Ishikawa (cell line): ENCODE measurements at regions not wholly inside any gene's neighbourhood (a gene's known extent, or its start where the extent isn't known, plus 50 kb on each side); places are given as distances from the start of the nearest gene placed in this dataset.

Experiments
- CEBPB ChIP-seq: IDR thresholded peaks from 2 replicates; pipeline ENCODE4 v1.6.1; 2012
- CREB1 ChIP-seq: IDR thresholded peaks from 2 replicates; pipeline ENCODE4 v1.6.1; 2012; ENCODE audit warnings: low read depth
- EGR1 ChIP-seq: IDR thresholded peaks from 2 replicates; pipeline ENCODE4 v1.6.1; 2012
- EP300 ChIP-seq: IDR thresholded peaks from 2 replicates; pipeline ENCODE4 v1.6.1; 2012; ENCODE audit warnings: borderline replicate concordance
- FOXM1 ChIP-seq: IDR thresholded peaks from 2 replicates; pipeline ENCODE4 v1.6.1; 2012; ENCODE audit warnings: low read depth, borderline replicate concordance
- MAX ChIP-seq: IDR thresholded peaks from 2 replicates; pipeline ENCODE4 v1.6.1; 2012
- NFIC ChIP-seq: IDR thresholded peaks from 2 replicates; pipeline ENCODE4 v1.6.1; 2012
- RAD21 ChIP-seq: IDR thresholded peaks from 2 replicates; pipeline ENCODE4 v1.6.1; 2012; ENCODE audit warnings: low read depth
- REST ChIP-seq: IDR thresholded peaks from 2 replicates; pipeline ENCODE4 v1.6.1; 2012; ENCODE audit warnings: low read depth, mild to moderate bottlenecking
- TAF1 ChIP-seq: IDR thresholded peaks from 2 replicates; pipeline ENCODE4 v1.6.1; 2012; ENCODE audit warnings: low read depth, mild to moderate bottlenecking
- TCF12 ChIP-seq: IDR thresholded peaks from 2 replicates; pipeline ENCODE4 v1.6.1; 2012; ENCODE audit warnings: low read depth
- TEAD4 ChIP-seq: IDR thresholded peaks from 2 replicates; pipeline ENCODE4 v1.6.1; 2012
- USF1 ChIP-seq: IDR thresholded peaks from 2 replicates; pipeline ENCODE4 v1.6.1; 2012
- YY1 ChIP-seq: IDR thresholded peaks from 2 replicates; pipeline ENCODE4 v1.6.1; 2012; ENCODE audit warnings: low read depth
- ZBTB7A ChIP-seq: IDR thresholded peaks from 2 replicates; pipeline ENCODE4 v1.6.1; 2012; ENCODE audit warnings: low read depth

GRCh38 chr6:51323056-51323455 lies 504.4 kb downstream of the TFAP2B start:
- TF ChIP-seq YY1 (no peak), CEBPB (no peak), USF1 (no peak), RAD21 (no peak), MAX (no peak), TCF12 (no peak), TAF1 (no peak), EGR1 (no peak), EP300 (no peak), ZBTB7A (no peak), CREB1 (no peak)

GRCh38 chr6:51330971-51331370 lies 512.3 kb downstream of the TFAP2B start:
- TF ChIP-seq USF1, result no peak
- no peak for TF ChIP-seq RAD21
- no peak for TF ChIP-seq MAX
- no peak for TF ChIP-seq YY1
- TF ChIP-seq TCF12, result no peak
- TF ChIP-seq CREB1, result no peak
- TF ChIP-seq REST, result no peak
- no peak for TF ChIP-seq FOXM1
- TF ChIP-seq NFIC, result no peak
- TF ChIP-seq ZBTB7A, result no peak
- no peak for TF ChIP-seq EP300
- TF ChIP-seq TAF1, result no peak
- TF ChIP-seq CEBPB, result no peak
- TF ChIP-seq EGR1, result no peak

GRCh38 chr6:51335543-51335942 lies 516.9 kb downstream of the TFAP2B start:
- TF ChIP-seq EP300, result no peak

- no peak for TF ChIP-seq EP300
Observed at GRCh38 chr6:51336185-51336584, 517.5 kb downstream of the TFAP2B start.

GRCh38 chr6:51337277-51337676 lies 518.6 kb downstream of the TFAP2B start:
- TF ChIP-seq REST, result no peak

GRCh38 chr6:51339108-51339507 lies 520.4 kb downstream of the TFAP2B start:
- TF ChIP-seq TCF12 (no peak), USF1 (no peak), EP300 (no peak), ZBTB7A (no peak), YY1 (no peak), TEAD4 (no peak), CREB1 (no peak), EGR1 (no peak), NFIC (no peak)

- no peak for TF ChIP-seq USF1
- no peak for TF ChIP-seq MAX
- no peak for TF ChIP-seq CREB1
- TF ChIP-seq YY1, result no peak
- TF ChIP-seq FOXM1, result no peak
Observed at GRCh38 chr6:51339728-51340127, 521.1 kb downstream of the TFAP2B start.
